GM23248 (cell line): ENCODE measurements at regions not wholly inside any gene's neighbourhood (a gene's known extent, or its start where the extent isn't known, plus 50 kb on each side); places are given as distances from the start of the nearest gene placed in this dataset.

Source experiments
- DNase-seq: peaks from one replicate; pipeline ENCODE4 v3.0.0-alpha.2; 2015
- H2AFZ ChIP-seq: fragments of 200-600 bp; sonication (generic); 2 replicates; pipeline ENCODE4 v1.6.1; 2016; ENCODE audit warnings: antibody characterized with exemption
- H3F3A ChIP-seq: fragments of 200-600 bp; sonication (generic); 2 replicates; pipeline ENCODE4 v1.6.1; 2016; ENCODE audit warnings: mild to moderate bottlenecking, antibody characterized with exemption, mixed run types; ENCODE audit not compliant: insufficient read depth
- H3K27ac ChIP-seq: fragments of 200-600 bp; sonication (generic); 2 replicates; pipeline ENCODE4 v1.5.1; 2016; ENCODE audit warnings: mild to moderate bottlenecking
- H3K27me3 ChIP-seq: fragments of 200-600 bp; sonication (generic); replicated peaks from 2 replicates; pipeline ENCODE4 v1.6.1; 2016; ENCODE audit warnings: mild to moderate bottlenecking; ENCODE audit not compliant: insufficient read depth
- H3K36me3 ChIP-seq: fragments of 200-600 bp; sonication (generic); 2 replicates; pipeline ENCODE4 v1.6.1; 2016; ENCODE audit warnings: low read depth, mild to moderate bottlenecking
- H3K4me1 ChIP-seq: fragments of 200-600 bp; sonication (generic); 2 replicates; pipeline ENCODE4 v1.6.1; 2016; ENCODE audit warnings: mild to moderate bottlenecking; ENCODE audit not compliant: insufficient read depth
- H3K4me2 ChIP-seq: fragments of 200-600 bp; sonication (generic); one replicate; pipeline ENCODE4 v1.6.1; 2016; ENCODE audit warnings: mild to moderate bottlenecking; ENCODE audit not compliant: unreplicated experiment
- H3K4me3 ChIP-seq: fragments of 200-600 bp; sonication (generic); 2 replicates; pipeline ENCODE4 v1.5.1; 2016; ENCODE audit warnings: mild to moderate bottlenecking
- H3K79me2 ChIP-seq: fragments of 200-600 bp; sonication (generic); 2 replicates; pipeline ENCODE4 v1.6.1; 2016; ENCODE audit warnings: mild to moderate bottlenecking; ENCODE audit not compliant: insufficient read depth
- H3K9ac ChIP-seq: fragments of 200-600 bp; sonication (generic); 2 replicates; pipeline ENCODE4 v1.6.1; 2016; ENCODE audit warnings: mild to moderate bottlenecking
- H3K9me2 ChIP-seq: fragments of 200-600 bp; sonication (generic); 2 replicates; pipeline ENCODE4 v1.6.1; 2016; ENCODE audit warnings: mixed run types, mild to moderate bottlenecking, moderate library complexity; ENCODE audit not compliant: insufficient read depth
- H3K9me3 ChIP-seq: fragments of 200-600 bp; sonication (generic); one replicate; pipeline ENCODE4 v1.6.1; 2017; ENCODE audit warnings: low read depth
- H4K20me1 ChIP-seq: fragments of 200-600 bp; sonication (generic); 2 replicates; pipeline ENCODE4 v1.6.0; 2016; ENCODE audit not compliant: insufficient read depth
- EZH2 ChIP-seq: fragments of 200-600 bp; sonication (generic); IDR thresholded peaks from 2 replicates; pipeline ENCODE4 v1.6.1; 2018; ENCODE audit warnings: antibody characterized with exemption, mild to moderate bottlenecking; ENCODE audit not compliant: insufficient read depth, poor library complexity, severe bottlenecking
- EZH2phosphoT487 ChIP-seq: fragments of 200-600 bp; sonication (generic); IDR thresholded peaks from 2 replicates; pipeline ENCODE4 v1.6.1; 2018; ENCODE audit warnings: antibody characterized with exemption, moderate library complexity, mild to moderate bottlenecking, low read depth; ENCODE audit not compliant: insufficient read depth
- WGBS, 2 experiments: methylation state at CpG; one replicate each; pipeline ENCODE4 v1.1.6; 2015 to 2017; ENCODE audit warnings: low lambda C conversion rate in 2 of 2, low coverage in 1 of 2; ENCODE audit errors: missing lambda C conversion rate in 2 of 2; 5-methylcytosine and 5-hydroxymethylcytosine counted together
- in situ Hi-C: fragments of 300-500 bp; cut with MboI; formaldehyde crosslinking; loops from 2 replicates; pipeline ENCODE4 v1.15.0; 2020

DNA sequence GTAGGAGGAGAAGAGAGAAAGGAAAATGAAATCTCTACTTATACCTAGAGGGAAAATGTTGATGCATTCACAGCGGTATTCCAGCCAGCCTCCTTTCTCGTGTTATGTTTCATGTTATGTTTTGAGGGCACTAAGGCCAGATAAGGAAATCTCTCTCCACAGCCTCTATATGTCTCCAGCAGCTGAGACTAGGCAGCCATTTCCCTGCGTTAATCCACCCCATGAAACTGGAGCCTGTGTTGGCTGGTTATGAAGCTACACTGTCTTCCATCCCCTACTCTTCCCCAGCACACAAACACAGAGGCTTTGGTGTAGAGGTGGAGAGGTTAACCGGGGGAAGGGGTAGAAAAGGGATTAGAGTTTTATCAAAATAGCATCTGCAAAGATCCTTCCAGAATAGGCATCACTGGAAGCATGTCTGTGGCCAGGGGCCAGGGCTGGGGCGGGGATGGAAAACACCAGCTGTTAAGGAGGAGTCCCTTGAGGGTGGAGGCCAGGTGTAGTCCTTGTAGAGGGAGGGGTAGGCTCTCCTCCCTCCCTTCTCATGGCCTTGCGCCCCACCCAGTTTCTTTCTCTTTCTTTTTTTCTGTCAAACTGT, 100.9 kb upstream of the TNP1 start:
- Histone ChIP-seq H3F3A (no peaks in the 10 kb centered on the region), H3K4me2 (no peak overlapping the region), H3K79me2 (no peaks in the 10 kb centered on the region), H3K4me1 (no peaks in the 10 kb centered on the region), H3K9ac (no peak overlapping the region), H3K4me3 (no peak overlapping the region), H3K27me3 (0 out of 2 replicates have a peak, but pooled peaks cover 10% of the 10 kb centered on the region), H2AFZ (no peak overlapping the region), H3K9me3 (no peaks in the 10 kb centered on the region), H3K36me3 (no peaks in the 10 kb centered on the region), H3K27ac (no peak overlapping the region), H3K9me2 (no peaks in the 10 kb centered on the region), H4K20me1 (no peaks in the 10 kb centered on the region)
- no peak for TF ChIP-seq EZH2
- no peak for TF ChIP-seq EZH2phosphoT487
- WGBS, 2 experiments, result 81 to 82% methylated on average over 6 of the region's 6 CpGs
- in situ Hi-C loops, result no loop called here
- DNase-seq, result no peak

DNA sequence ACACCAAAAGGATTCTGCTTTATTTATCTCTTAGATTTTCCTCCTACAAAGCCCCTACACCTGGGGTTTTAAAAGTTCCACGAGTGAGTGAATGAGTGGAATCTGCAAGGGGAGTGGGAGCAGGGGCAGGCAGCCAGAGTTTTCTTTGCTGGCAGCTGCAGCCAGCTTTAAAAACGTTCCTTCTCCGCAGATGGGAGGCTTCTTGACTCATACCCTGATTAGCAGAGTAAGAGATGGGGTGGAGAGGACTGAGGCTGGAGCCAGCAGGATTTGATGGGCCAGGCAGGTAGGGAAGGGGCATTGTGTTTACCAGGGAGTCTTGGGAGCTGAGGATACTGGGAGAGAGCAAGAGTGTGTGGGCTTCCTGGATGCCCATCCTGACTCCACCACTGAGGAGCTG, 99.6 kb upstream of the TNP1 start:
- no peak overlapping the region for H2AFZ ChIP-seq
- TF ChIP-seq EZH2phosphoT487 (no peak), EZH2 (no peak)
- in situ Hi-C loops, result no loop called here
- no peak overlapping the region for H3K27ac ChIP-seq
- H3K36me3 ChIP-seq, result no peaks in the 10 kb centered on the region
- no peak overlapping the region for H3K4me3 ChIP-seq
- H4K20me1 ChIP-seq, result no peaks in the 10 kb centered on the region
- no peak for DNase-seq
- H3K9me3 ChIP-seq, result no peaks in the 10 kb centered on the region
- H3K4me1 ChIP-seq, result no peaks in the 10 kb centered on the region
- H3K9ac ChIP-seq, result no peak overlapping the region
- no peaks in the 10 kb centered on the region for H3K79me2 ChIP-seq
- H3K27me3 ChIP-seq, result 0 out of 2 replicates have a peak, but pooled peaks cover 3% of the 10 kb centered on the region
- no peaks in the 10 kb centered on the region for H3K9me2 ChIP-seq
- H3K4me2 ChIP-seq, result no peak overlapping the region
- no peaks in the 10 kb centered on the region for H3F3A ChIP-seq
- WGBS, 2 experiments, result 23 to 28% methylated on average over 3 of the region's 3 CpGs

DNA sequence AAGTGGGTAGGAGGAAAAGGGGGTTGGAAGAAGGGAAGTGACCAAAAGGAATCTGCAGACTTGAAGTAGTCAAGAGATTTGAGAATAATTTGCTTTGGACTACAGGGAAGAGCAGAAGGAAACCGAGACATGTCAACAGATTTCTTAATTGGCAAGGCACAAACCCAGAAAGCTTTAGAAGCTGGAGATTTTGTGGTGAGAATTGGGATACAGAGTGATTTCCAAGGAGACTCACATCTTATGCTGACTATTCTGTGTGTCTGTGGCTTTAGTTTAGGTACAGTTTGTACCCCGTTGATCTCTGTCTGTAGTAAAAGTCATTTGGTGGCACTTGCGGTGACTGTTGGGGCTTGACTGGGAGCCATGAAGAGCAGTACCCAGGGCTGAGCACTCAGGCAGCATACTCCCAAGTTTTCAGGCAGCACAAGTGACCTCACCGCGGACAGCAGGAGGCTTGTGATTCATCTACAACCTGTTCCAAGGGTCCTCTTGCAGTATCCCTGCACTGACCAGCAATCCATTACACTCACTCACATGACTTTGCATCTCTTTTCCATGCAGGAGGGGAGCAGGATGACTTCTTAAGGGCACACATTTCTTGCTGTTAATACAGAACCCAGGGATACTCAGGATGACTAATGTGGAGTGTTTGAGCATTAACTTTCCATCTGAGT, 97.1 kb upstream of the TNP1 start:
- H3K36me3 ChIP-seq, result no peaks in the 10 kb centered on the region
- no peaks in the 10 kb centered on the region for H3K9me2 ChIP-seq
- in situ Hi-C loops, result no loop called here
- no peaks in the 10 kb centered on the region for H3K9me3 ChIP-seq
- peak; percentile 23 for DNase-seq
- H2AFZ ChIP-seq, result no peak overlapping the region
- WGBS, 2 experiments, result 81 to 83% methylated on average over 5 of the region's 5 CpGs
- no peak overlapping the region for H3K4me3 ChIP-seq
- no peaks in the 10 kb centered on the region for H3K27me3 ChIP-seq
- no peaks in the 10 kb centered on the region for H3K4me1 ChIP-seq
- no peak overlapping the region for H3K9ac ChIP-seq
- H3F3A ChIP-seq, result no peaks in the 10 kb centered on the region
- H3K27ac ChIP-seq, result no peak overlapping the region
- no peak overlapping the region for H3K4me2 ChIP-seq
- H3K79me2 ChIP-seq, result no peaks in the 10 kb centered on the region
- no peaks in the 10 kb centered on the region for H4K20me1 ChIP-seq
- TF ChIP-seq EZH2phosphoT487, result no peak
- TF ChIP-seq EZH2, result no peak

DNA sequence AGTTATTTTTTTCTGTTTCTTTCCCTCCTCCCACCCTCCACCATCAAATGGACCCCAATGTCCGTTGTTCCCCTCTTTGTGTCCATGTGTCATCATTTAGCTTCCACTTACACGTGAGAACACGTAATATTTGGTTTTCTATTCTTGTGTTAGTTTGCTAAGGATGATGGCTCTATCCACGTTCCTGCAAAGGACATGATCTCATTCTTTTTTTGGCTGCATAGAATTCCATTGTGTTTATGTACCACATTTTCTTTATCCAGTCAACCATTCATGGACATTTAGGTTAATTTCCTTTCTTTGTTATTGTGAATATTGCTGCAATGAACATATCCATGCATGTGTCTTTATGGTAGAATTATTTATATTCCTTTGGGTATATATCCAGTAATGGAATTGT, 91.3 kb upstream of the TNP1 start:
- TF ChIP-seq EZH2phosphoT487 (no peak), EZH2 (no peak)
- no peaks in the 10 kb centered on the region for H3K36me3 ChIP-seq
- 51 to 58% methylated on average over 4 of the region's 4 CpGs for WGBS, 2 experiments
- H4K20me1 ChIP-seq, result no peaks in the 10 kb centered on the region
- no peak overlapping the region for H3K4me2 ChIP-seq
- no peaks in the 10 kb centered on the region for H3K79me2 ChIP-seq
- no peaks in the 10 kb centered on the region for H3F3A ChIP-seq
- H3K27ac ChIP-seq, result no peak overlapping the region
- H3K9ac ChIP-seq, result no peak overlapping the region
- H3K9me2 ChIP-seq, result no peaks in the 10 kb centered on the region
- H3K4me1 ChIP-seq, result no peaks in the 10 kb centered on the region
- H2AFZ ChIP-seq, result no peak overlapping the region
- no peak for DNase-seq
- no peaks in the 10 kb centered on the region for H3K9me3 ChIP-seq
- in situ Hi-C loops, result no loop called here
- no peaks in the 10 kb centered on the region for H3K27me3 ChIP-seq
- no peak overlapping the region for H3K4me3 ChIP-seq

DNA sequence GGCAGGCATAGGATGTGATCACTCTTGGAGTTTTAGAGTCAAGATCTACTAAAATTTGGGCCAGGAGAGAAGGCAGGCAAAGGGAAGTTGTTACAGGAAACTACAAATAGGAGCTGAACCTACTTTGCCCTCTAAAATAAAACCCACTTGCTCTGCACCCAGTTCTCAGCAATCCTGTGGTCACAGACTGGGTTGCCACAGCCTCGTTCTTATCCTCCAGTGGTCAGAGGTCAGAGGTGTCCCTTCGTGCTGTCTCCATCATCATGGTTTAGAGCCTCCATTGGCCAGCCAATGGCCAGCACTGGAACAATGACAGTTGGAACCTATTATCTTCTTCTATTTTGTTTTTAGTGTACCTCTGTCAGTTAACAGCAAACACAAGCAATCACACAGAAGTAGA, 90.7 kb upstream of the TNP1 start:
- WGBS, 2 experiments, result 40 to 55% methylated on average over 2 of the region's 2 CpGs
- no peak overlapping the region for H2AFZ ChIP-seq
- no peak overlapping the region for H3K27ac ChIP-seq
- in situ Hi-C loops, result no loop called here
- H3K79me2 ChIP-seq, result no peaks in the 10 kb centered on the region
- no peaks in the 10 kb centered on the region for H3F3A ChIP-seq
- H3K9me2 ChIP-seq, result no peaks in the 10 kb centered on the region
- no peak overlapping the region for H3K4me2 ChIP-seq
- no peak overlapping the region for H3K9ac ChIP-seq
- H4K20me1 ChIP-seq, result no peaks in the 10 kb centered on the region
- DNase-seq, result no peak
- H3K4me1 ChIP-seq, result no peaks in the 10 kb centered on the region
- H3K4me3 ChIP-seq, result no peak overlapping the region
- H3K27me3 ChIP-seq, result no peaks in the 10 kb centered on the region
- TF ChIP-seq EZH2 (no peak), EZH2phosphoT487 (no peak)
- no peaks in the 10 kb centered on the region for H3K36me3 ChIP-seq
- H3K9me3 ChIP-seq, result no peaks in the 10 kb centered on the region
